IMR-90 (cell line): ENCODE measurements at regions not wholly inside any gene's neighbourhood (a gene's known extent, or its start where the extent isn't known, plus 50 kb on each side); places are given as distances from the start of the nearest gene placed in this dataset.
"Not testable (repeated sequence)": the region's sequence is repeated elsewhere in the genome, so short reads cannot be mapped to it uniquely, and the experiment has no call there.

Experiments
- ATAC-seq: fragments of 200-7000 bp; cut with Tn5 transposase; 2 replicates; pipeline ENCODE4 v1.9.1; 2020; ENCODE audit warnings: low read depth, mild to moderate bottlenecking, moderate library complexity
- BruUV-seq: library from RNA; stranded (reverse); fragments of 400-500 nt; replicated peaks from 2 replicates; lab custom pipeline; 2021; lab: Mats Ljungman, UMichigan
- CTCF ChIA-PET: fragments of 300-600 bp; formaldehyde crosslinking; extraction: SDS; loops from one replicate; lab custom pipeline; 2021; ENCODE audit warnings: antibody characterized with exemption; lab: Yijun Ruan, JAX
- POLR2A ChIA-PET: fragments of 300-600 bp; sonication (Branson Sonifier 250); formaldehyde crosslinking; loops from one replicate; lab custom pipeline; 2022; ENCODE audit warnings: antibody characterized with exemption; ENCODE audit not compliant: unreplicated experiment; lab: Charles Lee
- DNase-seq: peaks from one replicate; pipeline ENCODE4 v3.0.0; 2013
- H2AFZ ChIP-seq: replicated peaks from 2 replicates; pipeline ENCODE3; 2013; ENCODE audit warnings: low read length, mild to moderate bottlenecking; ENCODE audit not compliant: poor library complexity
- H2AK5ac ChIP-seq: 2 replicates; pipeline ENCODE4 v1.6.1; 2013; ENCODE audit warnings: low read depth, low read length, inconsistent platforms
- H2AK9ac ChIP-seq: replicated peaks from 2 replicates; pipeline ENCODE3; 2013; ENCODE audit warnings: mild to moderate bottlenecking, low read depth, low read length, moderate library complexity; ENCODE audit not compliant: poor library complexity
- H2BK120ac ChIP-seq: 2 replicates; pipeline ENCODE4 v1.6.1; 2013; ENCODE audit warnings: low read depth, low read length, inconsistent platforms
- H2BK15ac ChIP-seq: 3 replicates; pipeline ENCODE4 v1.6.1; 2013; ENCODE audit warnings: low read depth, low read length, inconsistent platforms
- H2BK20ac ChIP-seq: 2 replicates; pipeline ENCODE4 v1.6.1; 2013; ENCODE audit warnings: low read depth, mild to moderate bottlenecking, inconsistent platforms, low read length, moderate library complexity
- H2BK5ac ChIP-seq: 2 replicates; pipeline ENCODE4 v1.6.1; 2013; ENCODE audit warnings: mild to moderate bottlenecking, low read depth, low read length, inconsistent platforms; ENCODE audit not compliant: poor library complexity, severe bottlenecking
- H3K14ac ChIP-seq: replicated peaks from 2 replicates; pipeline ENCODE4 v1.6.1; 2013; ENCODE audit warnings: low read depth, low read length, inconsistent platforms
- H3K18ac ChIP-seq: 2 replicates; pipeline ENCODE4 v1.6.1; 2013; ENCODE audit warnings: low read depth, low read length, control low read depth
- H3K23ac ChIP-seq: 2 replicates; pipeline ENCODE4 v1.6.1; 2013; ENCODE audit warnings: low read depth, low read length, inconsistent platforms
- H3K27ac ChIP-seq: 2 replicates; pipeline ENCODE4 v1.5.1; 2013; ENCODE audit warnings: mild to moderate bottlenecking, control low read depth, low read length; ENCODE audit not compliant: insufficient read depth
- H3K27me3 ChIP-seq: 2 replicates; pipeline ENCODE4 v1.6.1; 2013; ENCODE audit warnings: low read length; ENCODE audit not compliant: control insufficient read depth, insufficient read depth
- H3K36me3 ChIP-seq: 2 replicates; pipeline ENCODE4 v1.6.1; 2013; ENCODE audit warnings: low read length, mixed read lengths; ENCODE audit not compliant: control insufficient read depth, insufficient read depth
- H3K4ac ChIP-seq: 2 replicates; pipeline ENCODE4 v1.6.1; 2013; ENCODE audit warnings: low read depth, low read length, inconsistent platforms
- H3K4me1 ChIP-seq: 2 replicates; pipeline ENCODE4 v1.6.1; 2013; ENCODE audit warnings: low read length, mixed read lengths; ENCODE audit not compliant: control insufficient read depth, insufficient read depth
- H3K4me2 ChIP-seq: 2 replicates; pipeline ENCODE4 v1.6.1; 2013; ENCODE audit warnings: low read depth, mild to moderate bottlenecking, control low read depth, low read length, moderate library complexity
- H3K4me3 ChIP-seq: 2 replicates; pipeline ENCODE4 v1.5.1; 2013; ENCODE audit warnings: low read depth, mild to moderate bottlenecking, control low read depth, low read length, moderate library complexity; ENCODE audit not compliant: insufficient read depth
- H3K56ac ChIP-seq: 2 replicates; pipeline ENCODE4 v1.6.1; 2013; ENCODE audit warnings: low read length, inconsistent platforms; ENCODE audit not compliant: insufficient read depth; ENCODE audit errors: extremely low read depth
- H3K79me1 ChIP-seq, 2 experiments: 2 replicates each; pipeline ENCODE4 v1.6.1; 2013; ENCODE audit warnings: low read length in 2 of 2, inconsistent platforms in 1 of 2, low read depth in 1 of 2
- H3K9ac ChIP-seq: 2 replicates; pipeline ENCODE4 v1.6.1; 2013; ENCODE audit warnings: low read depth, low read length, control low read depth
- H3K9me1 ChIP-seq: 2 replicates; pipeline ENCODE4 v1.6.1; 2013; ENCODE audit warnings: low read length, inconsistent platforms; ENCODE audit not compliant: insufficient read depth
- H3K9me3 ChIP-seq: 2 replicates; pipeline ENCODE4 v1.6.1; 2013; ENCODE audit warnings: low read length; ENCODE audit not compliant: control insufficient read depth, insufficient read depth
- H4K20me1 ChIP-seq: 2 replicates; pipeline ENCODE4 v1.6.1; 2013; ENCODE audit warnings: low read length, inconsistent platforms; ENCODE audit not compliant: insufficient read depth
- H4K5ac ChIP-seq: 2 replicates; pipeline ENCODE4 v1.6.1; 2013; ENCODE audit warnings: mild to moderate bottlenecking, low read depth, low read length, control low read depth
- H4K8ac ChIP-seq, 2 experiments: 2 replicates each; pipeline ENCODE4 v1.6.1; 2013; ENCODE audit warnings: low read depth in 2 of 2, low read length in 2 of 2, control low read depth in 1 of 2, inconsistent platforms in 1 of 2
- H4K91ac ChIP-seq: 2 replicates; pipeline ENCODE4 v1.6.1; 2013; ENCODE audit warnings: low read depth, low read length, inconsistent platforms; ENCODE audit not compliant: insufficient read depth
- WGBS, 2 experiments: methylation state at CpG; one replicate each; pipeline versions ENCODE4 v1.1.5 to v1.1.7; 2013; ENCODE audit warnings: missing lambda C conversion rate in 2 of 2; ENCODE audit not compliant: insufficient read length in 1 of 2; ENCODE audit errors: extremely low coverage in 2 of 2; 5-methylcytosine and 5-hydroxymethylcytosine counted together
- dilution Hi-C: fragments of 300-500 bp; cut with HindIII; formaldehyde crosslinking; loops from one replicate; pipeline ENCODE4 v1.14.3; 2018; ENCODE audit warnings: low sequenced_read_pairs; ENCODE audit not compliant: unreplicated experiment
- in situ Hi-C: fragments of 300-500 bp; cut with MboI; formaldehyde crosslinking; loops from 3 replicates; pipeline ENCODE4 v1.14.3; 2019; ENCODE audit warnings: low sequenced_read_pairs, inconsistent platforms, mixed read lengths
- intact Hi-C: fragments of 100-400 bp; cut with micrococcal nuclease; formaldehyde crosslinking; loops from 2 replicates; pipeline ENCODE4 v1.10.0; 2022

- H4K20me1 ChIP-seq, H2AK5ac ChIP-seq, H2AK9ac ChIP-seq, H3K27me3 ChIP-seq, CTCF ChIA-PET, H3K36me3 ChIP-seq, H3K23ac ChIP-seq, H3K27ac ChIP-seq, H3K4me2 ChIP-seq, intact Hi-C loops, H3K9me3 ChIP-seq, H2BK120ac ChIP-seq, ATAC-seq, H3K14ac ChIP-seq, H3K4me3 ChIP-seq, H2BK15ac ChIP-seq, POLR2A ChIA-PET, BruUV-seq, H3K79me1 ChIP-seq, dilution Hi-C loops, H2AFZ ChIP-seq, DNase-seq, H3K9me1 ChIP-seq, H3K18ac ChIP-seq, H2BK20ac ChIP-seq, H3K4ac ChIP-seq, H3K9ac ChIP-seq, H4K91ac ChIP-seq, H4K8ac ChIP-seq, H3K56ac ChIP-seq, H3K4me1 ChIP-seq, in situ Hi-C loops, H4K5ac ChIP-seq, H2BK5ac ChIP-seq: not testable (repeated sequence)
- no CpG with 5 or more reads among the region's 2 CpGs for WGBS, 2 experiments
Observed at GRCh38 chr11:49750447-49750846, 201.7 kb upstream of the OR4C13 start.
